C4-2B (cell line): ENCODE measurements at regions not wholly inside any gene's neighbourhood (a gene's known extent, or its start where the extent isn't known, plus 50 kb on each side); places are given as distances from the start of the nearest gene placed in this dataset.

Experiments
- CTCF ChIP-seq: fragments of 450-650 bp; conservative IDR thresholded peaks from 2 replicates; pipeline ENCODE4 v1.5.1; 2017; ENCODE audit warnings: mild to moderate bottlenecking
- ZFX ChIP-seq: fragments of 450-650 bp; IDR thresholded peaks from 2 replicates; pipeline ENCODE4 v1.6.1; 2017

- TF ChIP-seq CTCF (no peak), ZFX (no peak)
These were observed 278.4 kb upstream of the ZPLD1 start for GRCh38 chr3:102156426-102156825.
